ENCODE measurements at regions not wholly inside any gene's neighbourhood (a gene's known extent, or its start where the extent isn't known, plus 50 kb on each side); places are given as distances from the start of the nearest gene placed in this dataset.
A peak's percentile ranks its signal among the peaks of the same experiment; 100 is the strongest.

GRCh38 chr5:68440651-68441050, 225.1 kb downstream of the PIK3R1 start:
- Mint-ChIP-seq H3K4me3 (no peak overlapping the region), H3K27ac (no peak overlapping the region), H3K27me3 (ENCODE audit: low read depth) (peaks cover 10% of the 10 kb centered on the region), H3K9me3 (no peaks in the 10 kb centered on the region), H3K4me1 (ENCODE audit: low read depth) (peaks cover 17% of the 10 kb centered on the region), H3K36me3 (ENCODE audit: low read depth) (no peaks in the 10 kb centered on the region)
- CTCF ChIA-PET: interaction anchor here (0.6 to 1.1 kb wide), 2 partner anchors 22 to 285 kb away, joined by 3 to 4 read pairs; no protein-coding TSS in a partner anchor
- intact Hi-C loops (cut with micrococcal nuclease): loop anchor here (1.0 kb wide), 1 partner anchor 24 kb away; no protein-coding TSS in a partner anchor
- no peak for DNase-seq

GRCh38 chr5:68441309-68442073, 225.9 kb downstream of the PIK3R1 start:
- intact Hi-C loops (cut with micrococcal nuclease): loop anchor here (1.0 kb wide), 1 partner anchor 23 kb away; no protein-coding TSS in a partner anchor
- no peaks in the 10 kb centered on the region for H3K36me3 Mint-ChIP-seq (ENCODE audit: low read depth)
- H3K27ac Mint-ChIP-seq: no peak overlapping the region
- peak; percentile 53 for DNase-seq
- peaks cover 14% of the 10 kb centered on the region for H3K4me1 Mint-ChIP-seq (ENCODE audit: low read depth)
- no peak overlapping the region for H3K4me3 Mint-ChIP-seq
- no peaks in the 10 kb centered on the region for H3K9me3 Mint-ChIP-seq
- peaks cover 10% of the 10 kb centered on the region for H3K27me3 Mint-ChIP-seq (ENCODE audit: low read depth)
- CTCF ChIA-PET: interaction anchor here (0.6 to 1.1 kb wide), 2 partner anchors 21 to 285 kb away, joined by 3 to 4 read pairs; no protein-coding TSS in a partner anchor

- no peaks in the 10 kb centered on the region for H3K9me3 Mint-ChIP-seq
- no peak for DNase-seq
- peaks cover 14% of the 10 kb centered on the region for H3K4me1 Mint-ChIP-seq (ENCODE audit: low read depth)
- CTCF ChIA-PET: interaction anchor here (0.6 to 0.7 kb wide), 2 partner anchors 156 to 305 kb away, joined by 4 to 5 read pairs; no protein-coding TSS in a partner anchor
- no peak overlapping the region for H3K27ac Mint-ChIP-seq
- intact Hi-C loops (cut with micrococcal nuclease): no loop called here
- H3K36me3 Mint-ChIP-seq (ENCODE audit: low read depth): no peaks in the 10 kb centered on the region
- H3K27me3 Mint-ChIP-seq (ENCODE audit: low read depth): peaks cover 8% of the 10 kb centered on the region
- H3K4me3 Mint-ChIP-seq: no peak overlapping the region
These were observed 227.5 kb downstream of the PIK3R1 start for GRCh38 chr5:68443091-68443490.

- Mint-ChIP-seq H3K36me3 (ENCODE audit: low read depth) (no peaks in the 10 kb centered on the region), H3K27ac (no peak overlapping the region), H3K27me3 (ENCODE audit: low read depth) (peaks cover 3% of the 10 kb centered on the region), H3K4me3 (no peak overlapping the region), H3K4me1 (ENCODE audit: low read depth) (peaks cover 14% of the 10 kb centered on the region), H3K9me3 (no peaks in the 10 kb centered on the region)
- intact Hi-C loops (cut with micrococcal nuclease): no loop called here
- DNase-seq: no peak
- CTCF ChIA-PET: interaction anchor here (1.2 kb wide), 1 partner anchor 18 kb away, joined by 5 read pairs; no protein-coding TSS in a partner anchor
These were observed 228.5 kb downstream of the PIK3R1 start for GRCh38 chr5:68444048-68444447.

DNA sequence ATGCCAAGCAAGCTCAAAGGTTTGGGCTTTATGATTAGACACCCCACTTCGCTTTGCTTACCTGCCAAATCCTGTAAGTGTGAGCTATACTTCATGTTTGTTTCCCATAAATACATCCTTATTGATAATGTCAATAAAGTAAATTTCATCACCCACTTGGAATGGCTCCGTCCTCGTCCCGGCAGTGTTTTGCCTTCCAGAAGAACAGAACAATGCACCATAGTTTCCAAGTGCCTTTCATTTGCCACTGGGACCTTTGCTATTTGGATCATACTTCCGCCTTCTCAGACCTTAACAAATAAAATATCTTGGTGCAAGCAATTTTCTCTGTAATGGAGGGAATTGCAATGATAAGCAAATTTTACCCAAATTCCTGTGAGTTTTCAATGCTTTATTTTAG, 229.3 kb downstream of the PIK3R1 start:
- Mint-ChIP-seq H3K4me3 (no peak overlapping the region), H3K27me3 (ENCODE audit: low read depth) (no peaks in the 10 kb centered on the region), H3K36me3 (ENCODE audit: low read depth) (no peaks in the 10 kb centered on the region), H3K27ac (no peak overlapping the region), H3K9me3 (no peaks in the 10 kb centered on the region), H3K4me1 (ENCODE audit: low read depth) (peaks cover 14% of the 10 kb centered on the region)
- CTCF ChIA-PET: interaction anchor here (1.2 kb wide), 1 partner anchor 17 kb away, joined by 5 read pairs; no protein-coding TSS in a partner anchor
- no peak for DNase-seq
- intact Hi-C loops (cut with micrococcal nuclease): no loop called here

DNA sequence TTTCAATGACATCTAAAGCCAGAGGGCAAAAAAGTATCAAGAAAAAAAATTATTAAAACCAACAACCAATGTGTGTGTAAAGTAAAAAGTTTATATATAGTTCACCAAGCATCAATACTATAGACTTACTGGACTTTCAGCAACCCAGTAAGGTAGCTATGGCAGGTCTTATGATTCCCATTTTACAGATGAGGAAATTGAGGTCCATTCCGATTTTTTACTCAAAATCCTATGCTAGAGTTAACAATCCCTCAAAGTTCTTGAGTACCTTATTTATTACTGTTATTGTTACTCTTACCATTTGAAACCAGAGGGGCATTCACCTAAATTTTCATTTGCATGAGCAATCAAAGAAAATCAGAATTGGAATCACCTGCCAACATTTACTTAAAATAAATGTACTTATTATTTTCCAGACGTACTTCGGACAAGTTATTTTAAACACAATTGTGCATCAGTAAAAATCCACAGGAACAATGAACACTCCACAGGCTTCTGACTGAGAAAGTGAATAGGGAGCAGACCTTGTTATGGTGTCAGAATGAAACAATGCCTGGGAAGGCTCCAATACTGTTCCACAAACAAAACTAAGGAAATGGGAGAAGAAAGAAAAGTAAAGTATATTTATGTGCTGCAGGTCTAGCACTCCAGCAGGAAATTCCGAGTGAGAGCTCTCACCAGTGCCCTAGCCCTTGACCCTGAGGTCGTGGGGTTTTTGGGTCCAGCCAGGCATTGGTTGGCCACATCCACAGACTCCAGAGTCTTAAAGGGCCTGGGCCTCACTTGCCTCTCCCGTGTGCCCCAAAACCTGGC, 229.9 kb downstream of the PIK3R1 start:
- intact Hi-C loops (cut with micrococcal nuclease): no loop called here
- H3K4me1 Mint-ChIP-seq (ENCODE audit: low read depth): peaks cover 14% of the 10 kb centered on the region
- H3K4me3 Mint-ChIP-seq: no peak overlapping the region
- H3K27ac Mint-ChIP-seq: no peak overlapping the region
- no peaks in the 10 kb centered on the region for H3K9me3 Mint-ChIP-seq
- no peak for DNase-seq
- no peaks in the 10 kb centered on the region for H3K36me3 Mint-ChIP-seq (ENCODE audit: low read depth)
- H3K27me3 Mint-ChIP-seq (ENCODE audit: low read depth): no peaks in the 10 kb centered on the region
- CTCF ChIA-PET: no interaction called here

DNA sequence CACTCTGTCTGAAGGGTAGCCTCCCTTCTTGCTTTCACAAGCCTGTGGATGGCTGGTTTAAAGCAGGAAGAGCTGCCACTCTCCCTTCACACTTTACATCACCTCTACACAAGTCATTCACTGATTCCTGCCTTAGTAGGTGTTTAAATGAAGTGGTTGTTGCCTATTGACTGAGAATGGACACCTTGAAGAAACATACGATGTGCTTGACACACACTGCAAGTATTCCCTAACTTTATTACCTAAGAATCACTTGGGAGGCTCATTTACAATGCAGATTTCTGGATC, 230.5 kb downstream of the PIK3R1 start:
- Mint-ChIP-seq H3K36me3 (ENCODE audit: low read depth) (no peaks in the 10 kb centered on the region), H3K4me1 (ENCODE audit: low read depth) (peaks cover 11% of the 10 kb centered on the region), H3K9me3 (no peaks in the 10 kb centered on the region), H3K27ac (no peak overlapping the region), H3K27me3 (ENCODE audit: low read depth) (no peaks in the 10 kb centered on the region), H3K4me3 (no peak overlapping the region)
- no peak for DNase-seq
- intact Hi-C loops (cut with micrococcal nuclease): no loop called here
- CTCF ChIA-PET: no interaction called here

DNA sequence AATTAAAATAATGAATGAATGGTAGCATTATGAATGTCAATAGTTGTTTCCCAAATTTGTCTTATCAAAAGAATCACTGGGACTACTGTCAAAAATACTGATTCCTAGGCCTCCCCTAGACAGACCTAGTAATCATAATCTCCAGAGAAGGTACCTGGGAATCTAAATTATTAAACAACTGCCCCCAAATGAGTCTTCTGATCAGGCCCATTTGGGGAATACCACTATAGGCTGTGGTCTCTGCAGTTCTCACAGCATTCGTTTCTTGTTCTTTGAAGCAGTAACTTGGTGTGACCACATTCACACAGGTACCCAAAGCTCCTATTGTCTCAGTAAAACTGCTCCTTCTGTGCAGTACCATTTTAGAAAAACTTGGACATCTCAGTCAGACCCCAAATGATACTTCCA, 230.9 kb downstream of the PIK3R1 start:
- CTCF ChIA-PET: no interaction called here
- no peak overlapping the region for H3K4me3 Mint-ChIP-seq
- no peak overlapping the region for H3K27ac Mint-ChIP-seq
- intact Hi-C loops (cut with micrococcal nuclease): no loop called here
- H3K9me3 Mint-ChIP-seq: no peaks in the 10 kb centered on the region
- no peak for DNase-seq
- peaks cover 6% of the 10 kb centered on the region for H3K4me1 Mint-ChIP-seq (ENCODE audit: low read depth)
- H3K27me3 Mint-ChIP-seq (ENCODE audit: low read depth): no peaks in the 10 kb centered on the region
- H3K36me3 Mint-ChIP-seq (ENCODE audit: low read depth): no peaks in the 10 kb centered on the region

DNA sequence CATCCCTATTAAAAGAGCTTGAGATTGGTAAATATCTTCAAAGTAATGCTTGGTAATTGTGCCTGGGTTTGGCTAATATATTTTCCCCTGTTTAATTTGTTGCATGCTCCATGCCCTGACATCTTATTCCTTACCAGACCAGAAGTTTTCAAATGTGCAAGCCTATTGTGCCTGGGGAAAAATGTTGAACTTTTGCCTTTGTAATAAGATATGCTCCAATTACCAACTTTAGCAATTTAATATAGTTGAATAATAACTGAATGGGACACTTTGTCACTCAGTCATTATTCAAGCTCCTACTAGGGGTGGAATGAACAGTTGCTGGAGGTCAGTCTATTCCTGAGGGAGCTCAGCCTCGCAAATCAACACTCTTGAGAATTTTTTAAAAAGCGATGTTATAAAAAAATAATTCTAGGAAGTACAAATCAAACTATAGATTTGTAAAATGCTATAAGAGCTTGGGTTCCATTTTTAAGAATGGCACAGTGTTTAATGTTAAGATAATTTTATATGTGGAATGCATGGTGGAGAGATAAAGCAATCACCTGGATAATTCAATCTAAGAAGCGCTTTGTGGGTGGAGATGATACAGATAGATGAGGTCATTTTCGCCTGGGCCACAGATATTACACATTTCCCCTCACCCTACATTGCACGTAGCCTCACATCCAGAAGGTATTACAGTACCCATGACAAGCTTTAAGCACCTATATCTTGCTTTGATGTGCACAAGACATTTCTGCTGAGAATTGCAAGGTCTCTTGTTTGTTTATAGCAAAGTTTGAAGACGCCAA, 231.8 kb downstream of the PIK3R1 start:
- no peaks in the 10 kb centered on the region for H3K36me3 Mint-ChIP-seq (ENCODE audit: low read depth)
- H3K27me3 Mint-ChIP-seq (ENCODE audit: low read depth): no peaks in the 10 kb centered on the region
- no peak for DNase-seq
- no peak overlapping the region for H3K4me3 Mint-ChIP-seq
- CTCF ChIA-PET: interaction anchor here (0.7 kb wide), 1 partner anchor 29 kb away, joined by 3 read pairs; no protein-coding TSS in a partner anchor
- peaks cover under 1% of the 10 kb centered on the region for H3K4me1 Mint-ChIP-seq (ENCODE audit: low read depth)
- H3K9me3 Mint-ChIP-seq: no peaks in the 10 kb centered on the region
- no peak overlapping the region for H3K27ac Mint-ChIP-seq
- intact Hi-C loops (cut with micrococcal nuclease): no loop called here

DNA sequence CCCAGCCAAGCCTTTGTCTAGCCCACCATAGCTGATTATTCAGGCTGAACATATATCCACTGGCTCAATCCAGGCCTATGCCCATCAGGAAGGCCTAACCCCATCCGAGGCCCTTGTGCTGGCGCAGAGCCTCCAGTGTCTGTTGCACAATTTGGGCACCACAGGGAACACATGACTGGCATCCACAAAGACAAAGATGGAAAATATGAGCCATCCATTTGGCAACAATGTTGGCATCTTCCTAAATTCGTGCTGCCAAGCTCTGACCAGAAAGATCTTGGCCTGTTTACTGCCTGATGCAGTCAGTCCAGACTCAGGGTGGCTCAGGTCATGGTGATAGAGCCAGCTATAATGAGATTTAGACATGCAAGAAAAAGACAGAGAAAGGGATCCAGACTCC, 233.8 kb downstream of the PIK3R1 start:
- Mint-ChIP-seq H3K36me3 (ENCODE audit: low read depth) (no peaks in the 10 kb centered on the region), H3K27me3 (ENCODE audit: low read depth) (no peaks in the 10 kb centered on the region), H3K4me1 (ENCODE audit: low read depth) (no peaks in the 10 kb centered on the region), H3K9me3 (no peaks in the 10 kb centered on the region), H3K4me3 (no peak overlapping the region), H3K27ac (no peak overlapping the region)
- DNase-seq: no peak
- CTCF ChIA-PET: interaction anchor here (0.8 to 1.7 kb wide), 3 partner anchors 11 to 177 kb away, joined by 3 to 8 read pairs (median 6); no protein-coding TSS in a partner anchor
- intact Hi-C loops (cut with micrococcal nuclease): no loop called here

GRCh38 chr5:68450245-68450852, 234.8 kb downstream of the PIK3R1 start:
- H3K27ac Mint-ChIP-seq: no peak overlapping the region
- intact Hi-C loops (cut with micrococcal nuclease): no loop called here
- no peaks in the 10 kb centered on the region for H3K36me3 Mint-ChIP-seq (ENCODE audit: low read depth)
- no peaks in the 10 kb centered on the region for H3K27me3 Mint-ChIP-seq (ENCODE audit: low read depth)
- CTCF ChIA-PET: no interaction called here
- H3K4me3 Mint-ChIP-seq: no peak overlapping the region
- no peak for DNase-seq
- no peaks in the 10 kb centered on the region for H3K9me3 Mint-ChIP-seq
- no peaks in the 10 kb centered on the region for H3K4me1 Mint-ChIP-seq (ENCODE audit: low read depth)

GRCh38 chr5:68452286-68452685, 236.7 kb downstream of the PIK3R1 start:
- H3K36me3 Mint-ChIP-seq (ENCODE audit: low read depth): no peaks in the 10 kb centered on the region
- intact Hi-C loops (cut with micrococcal nuclease): no loop called here
- CTCF ChIA-PET: interaction anchor here (0.6 kb wide), 1 partner anchor 166 kb away, joined by 3 read pairs; no protein-coding TSS in a partner anchor
- H3K27ac Mint-ChIP-seq: no peak overlapping the region
- H3K9me3 Mint-ChIP-seq: no peaks in the 10 kb centered on the region
- no peaks in the 10 kb centered on the region for H3K4me1 Mint-ChIP-seq (ENCODE audit: low read depth)
- DNase-seq: no peak
- no peak overlapping the region for H3K4me3 Mint-ChIP-seq
- H3K27me3 Mint-ChIP-seq (ENCODE audit: low read depth): no peaks in the 10 kb centered on the region

Data from activated naive CD4-positive, alpha-beta T cell treated with anti-CD3 and anti-CD28 coated beads for 36 hours (primary cell).